Stimulated activated CD4-positive, alpha-beta T cell treated with anti-CD3 and anti-CD28 coated beads, Interleukin-4, amount 100 ng/mL, for 1 hour (primary cell): ENCODE measurements at regions not wholly inside any gene's neighbourhood (a gene's known extent, or its start where the extent isn't known, plus 50 kb on each side); places are given as distances from the start of the nearest gene placed in this dataset.
A peak's percentile ranks its signal among the peaks of the same experiment; 100 is the strongest.

Experiments
- DNase-seq: peaks from one replicate; pipeline ENCODE4 v3.0.0-alpha.2; 2020

GRCh38 chrX:149151805-149152757 is 353.0 kb downstream of the IDS start:
- DNase-seq, result no peak

DNA sequence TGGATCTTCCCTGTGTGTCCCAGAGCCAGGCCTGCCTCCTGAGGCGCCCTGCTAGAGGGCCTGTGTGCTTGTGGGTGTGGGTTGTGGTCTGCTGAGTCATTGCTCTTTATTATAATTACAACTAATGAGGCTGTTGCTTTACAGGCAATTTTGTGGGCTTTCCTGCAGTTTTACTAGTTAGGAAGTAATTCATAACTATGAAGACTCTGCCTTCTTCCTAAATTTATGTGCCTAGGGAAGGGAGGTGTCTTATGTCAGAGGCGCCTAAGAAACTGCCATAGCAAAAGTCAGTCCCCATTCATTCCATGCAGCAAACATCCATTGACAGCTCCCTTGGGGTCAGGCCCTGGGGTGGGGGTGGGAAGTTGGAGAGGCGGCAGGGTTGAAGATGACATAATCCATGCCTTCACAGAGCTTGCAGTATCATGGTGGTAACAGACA is 359.2 kb downstream of the IDS start:
- DNase-seq, result no peak

DNA sequence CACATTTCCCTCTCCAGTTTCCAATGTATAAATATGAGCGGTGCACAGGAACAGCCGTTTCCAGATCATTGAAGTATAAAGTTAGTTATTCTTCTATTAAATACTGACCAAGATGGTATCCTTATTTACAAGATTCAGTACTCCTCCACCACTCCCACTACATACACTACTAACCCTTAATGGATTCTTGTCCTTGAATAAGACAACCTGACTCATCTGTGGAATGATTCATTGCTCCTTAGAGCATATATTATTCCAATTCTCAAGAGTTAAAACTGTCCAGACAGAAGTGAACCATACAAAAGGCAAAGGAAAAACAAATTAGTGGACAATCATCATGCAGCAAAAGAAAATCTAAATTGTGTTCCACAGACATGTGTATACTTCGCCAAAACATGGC is 373.3 kb downstream of the IDS start:
- DNase-seq, result no peak

GRCh38 chrX:149129767-149130166 is 375.3 kb downstream of the IDS start:
- no peak for DNase-seq

DNA sequence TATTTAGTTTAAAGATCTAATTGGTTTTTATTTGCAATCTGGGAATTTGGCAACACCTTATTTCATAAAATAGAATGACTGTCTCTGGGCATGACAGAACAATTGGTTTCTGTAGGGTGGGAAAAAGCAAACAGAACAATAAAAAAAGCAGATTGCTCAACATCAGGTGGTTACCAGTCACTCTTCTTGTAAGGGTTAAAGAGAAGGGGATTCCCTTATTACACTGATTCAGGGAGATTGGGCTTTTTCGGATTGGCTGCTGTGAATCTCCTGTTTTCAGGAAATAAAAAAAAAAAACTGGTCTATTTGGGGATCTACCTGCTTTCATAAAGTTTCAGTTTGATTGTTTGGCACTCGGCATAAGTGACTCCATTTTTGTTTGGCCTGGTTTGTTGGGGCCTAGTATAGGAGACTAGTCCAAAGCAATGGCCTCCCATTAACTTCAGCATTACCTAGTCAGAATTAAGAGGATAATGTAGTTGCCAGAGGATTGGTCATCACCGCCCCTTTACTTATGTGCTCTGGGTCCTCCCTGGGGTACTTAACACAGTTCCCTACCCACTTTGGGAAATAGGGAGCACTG is 380.5 kb downstream of the IDS start:
- no peak for DNase-seq

GRCh38 chrX:149121206-149121920 is 383.7 kb downstream of the IDS start:
- no peak for DNase-seq

- no peak for DNase-seq
These were observed 384.6 kb downstream of the IDS start for GRCh38 chrX:149120459-149120858.

DNA sequence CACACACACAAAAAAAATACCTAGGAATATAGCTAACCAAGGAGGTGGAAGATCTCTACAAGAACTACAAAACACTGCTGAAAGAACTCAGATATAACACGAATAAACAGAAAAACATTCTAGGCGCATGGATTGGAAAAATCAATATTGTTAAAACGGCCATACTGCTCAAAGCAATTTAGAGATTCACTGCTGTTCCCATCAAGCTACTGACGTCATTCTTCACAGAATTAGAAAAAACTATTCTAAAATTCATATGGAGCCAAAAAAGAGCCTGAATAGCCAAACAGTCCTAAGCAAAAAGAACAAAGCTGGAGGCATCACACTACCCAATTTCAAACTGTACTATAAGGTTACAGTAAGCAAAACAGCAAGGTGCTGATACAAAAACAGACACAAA is 390.2 kb downstream of the IDS start:
- DNase-seq, result no peak

DNA sequence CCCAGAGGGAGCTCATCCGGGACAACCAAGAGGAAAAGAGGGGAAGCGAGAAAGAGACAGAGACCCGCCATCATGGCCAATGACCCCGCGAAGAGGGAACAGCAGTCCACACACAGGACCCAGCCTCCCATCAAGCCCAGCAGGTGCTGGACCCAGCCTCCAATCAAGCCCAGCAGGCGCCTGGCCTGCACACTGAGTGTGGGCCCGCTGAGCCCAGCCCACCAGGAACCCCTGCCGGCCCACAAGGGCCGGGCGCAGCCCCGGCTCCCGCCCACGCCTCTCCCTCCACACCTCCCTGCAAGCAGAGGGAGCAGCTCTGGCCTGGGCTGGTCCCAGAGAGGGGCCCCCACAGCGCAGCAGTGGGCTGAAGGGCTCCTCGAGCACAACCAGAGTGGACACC is 391.1 kb downstream of the IDS start:
- no peak for DNase-seq

DNA sequence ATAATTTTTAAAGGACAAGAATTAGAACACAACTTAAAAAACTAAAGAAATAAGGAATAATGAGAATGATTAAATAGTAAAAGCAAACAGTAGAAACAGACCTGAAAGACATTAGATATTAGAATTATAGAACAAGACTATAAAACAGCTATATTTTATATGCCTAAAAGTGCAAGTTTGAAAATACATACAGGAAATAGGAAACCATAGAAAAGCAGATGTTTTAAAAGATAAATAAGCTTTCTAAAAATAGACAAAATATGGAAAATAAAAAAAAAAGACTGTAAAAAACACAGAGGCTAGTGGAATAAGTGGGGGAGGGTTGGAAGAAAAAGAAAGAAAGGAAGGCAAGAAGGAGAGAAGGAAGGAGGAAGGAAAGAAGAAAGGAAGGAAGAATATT is 407.3 kb downstream of the IDS start:
- DNase-seq, result no peak

GRCh38 chrX:149092179-149092578 is 412.9 kb downstream of the IDS start:
- DNase-seq, result no peak

GRCh38 chrX:149079805-149080406 is 425.2 kb downstream of the IDS start:
- no peak for DNase-seq

- DNase-seq, result peak; percentile 3
These were observed 430.7 kb downstream of the IDS start for GRCh38 chrX:149074398-149074797.

GRCh38 chrX:149073479-149073878 is 431.6 kb downstream of the IDS start:
- no peak for DNase-seq

- DNase-seq, result no peak
These were observed 435.2 kb downstream of the IDS start for GRCh38 chrX:149069899-149070298.

DNA sequence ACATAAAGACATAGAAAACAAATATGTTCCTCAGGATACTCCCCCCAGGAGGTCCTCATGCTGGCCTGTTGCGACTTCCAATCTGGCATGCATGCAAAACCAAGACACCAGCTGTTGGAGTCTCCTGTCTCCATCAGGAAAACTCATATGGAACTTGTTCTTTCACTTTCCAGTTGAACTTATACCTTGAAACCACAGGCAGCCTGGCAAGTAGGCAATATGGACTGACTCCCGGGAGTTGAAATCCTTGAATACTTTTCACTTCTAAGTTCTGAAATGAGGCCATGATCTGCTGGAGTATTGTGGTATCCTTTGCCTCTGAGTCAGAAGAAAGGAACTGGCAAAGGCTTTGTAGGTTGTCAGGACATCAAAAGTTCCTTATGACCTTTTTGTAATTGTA is 444.2 kb downstream of the IDS start:
- no peak for DNase-seq
